ENCODE measurements at regions not wholly inside any gene's neighbourhood (a gene's known extent, or its start where the extent isn't known, plus 50 kb on each side); places are given as distances from the start of the nearest gene placed in this dataset.

- no peak for DNase-seq
Measured at GRCh38 chr1:194616835-194617234, 1430.4 kb upstream of the B3GALT2 start.

GRCh38 chr1:194602184-194602583, 1415.8 kb upstream of the B3GALT2 start:
- no peak for DNase-seq

- no peak for DNase-seq
Measured at GRCh38 chr1:194600716-194601115, 1414.3 kb upstream of the B3GALT2 start.

- no peak for DNase-seq
Measured at GRCh38 chr1:194598098-194598497, 1411.7 kb upstream of the B3GALT2 start.

- no peak for DNase-seq
Measured at GRCh38 chr1:194586302-194586701, 1399.9 kb upstream of the B3GALT2 start.

- no peak for DNase-seq
Measured at GRCh38 chr1:194584052-194584451, 1397.6 kb upstream of the B3GALT2 start.

GRCh38 chr1:194570476-194570875, 1384.1 kb upstream of the B3GALT2 start:
- DNase-seq: no peak

GRCh38 chr1:194568610-194569009, 1382.2 kb upstream of the B3GALT2 start:
- DNase-seq: no peak

- no peak for DNase-seq
Measured at GRCh38 chr1:194548071-194548470, 1361.7 kb upstream of the B3GALT2 start.

- DNase-seq: no peak
Measured at GRCh38 chr1:194544012-194544411, 1357.6 kb upstream of the B3GALT2 start.

- no peak for DNase-seq
Measured at GRCh38 chr1:194538453-194538852, 1352.0 kb upstream of the B3GALT2 start.

GRCh38 chr1:194537521-194537920, 1351.1 kb upstream of the B3GALT2 start:
- no peak for DNase-seq

- DNase-seq: no peak
Measured at GRCh38 chr1:194535369-194535768, 1349.0 kb upstream of the B3GALT2 start.

- DNase-seq: no peak
Measured at GRCh38 chr1:194534784-194535183, 1348.4 kb upstream of the B3GALT2 start.

GRCh38 chr1:194533641-194534040, 1347.2 kb upstream of the B3GALT2 start:
- no peak for DNase-seq

- DNase-seq: no peak
Measured at GRCh38 chr1:194517567-194517966, 1331.2 kb upstream of the B3GALT2 start.

GRCh38 chr1:194515916-194516315, 1329.5 kb upstream of the B3GALT2 start:
- DNase-seq: no peak

- no peak for DNase-seq
Measured at GRCh38 chr1:194512957-194513356, 1326.5 kb upstream of the B3GALT2 start.

GRCh38 chr1:194512345-194512744, 1325.9 kb upstream of the B3GALT2 start:
- no peak for DNase-seq

GRCh38 chr1:194503209-194503608, 1316.8 kb upstream of the B3GALT2 start:
- DNase-seq: no peak

GRCh38 chr1:194495434-194495833, 1309.0 kb upstream of the B3GALT2 start:
- no peak for DNase-seq

- DNase-seq: no peak
Measured at GRCh38 chr1:194487172-194487571, 1300.8 kb upstream of the B3GALT2 start.

- DNase-seq: no peak
Measured at GRCh38 chr1:194485432-194485831, 1299.0 kb upstream of the B3GALT2 start.

GRCh38 chr1:194478731-194479130, 1292.3 kb upstream of the B3GALT2 start:
- no peak for DNase-seq

GRCh38 chr1:194477908-194478307, 1291.5 kb upstream of the B3GALT2 start:
- DNase-seq: no peak

GRCh38 chr1:194476872-194477271, 1290.5 kb upstream of the B3GALT2 start:
- no peak for DNase-seq

Measured in activated CD8-positive, alpha-beta memory T cell treated with anti-CD3 and anti-CD28 coated beads, Interleukin-2, amount 50 U/mL, for 4 hours (primary cell).